HepG2 (cell line): ENCODE measurements at regions not wholly inside any gene's neighbourhood (a gene's known extent, or its start where the extent isn't known, plus 50 kb on each side); places are given as distances from the start of the nearest gene placed in this dataset.

ENCODE experiments used
- ATAC-seq: fragments of 200-7000 bp; cut with Tn5 transposase; 3 replicates; pipeline ENCODE4 v1.9.1; 2020; ENCODE audit warnings: mild to moderate bottlenecking, moderate library complexity
- BruUV-seq: library from RNA; stranded (reverse); fragments of 400-500 nt; replicated peaks from 2 replicates; lab custom pipeline; 2021; lab: Mats Ljungman, UMichigan
- CTCF ChIA-PET: fragments of 300-600 bp; formaldehyde crosslinking; extraction: SDS; loops from one replicate; lab custom pipeline; 2021; ENCODE audit warnings: low total read pairs, inconsistent platforms, low intra/inter-chr PET ratio; lab: Yijun Ruan, JAX
- POLR2A ChIA-PET: fragments of 350-600 bp; sonication (Branson Sonifier 250); formaldehyde crosslinking; loops from one replicate; lab custom pipeline; 2020; ENCODE audit warnings: antibody characterized with exemption, inconsistent platforms; lab: Yijun Ruan, JAX
- DNase-seq: peaks from one replicate; pipeline ENCODE4 v3.0.0-alpha.2; 2015; ENCODE audit warnings: low spot score
- FAIRE-seq: peaks from 3 replicates; lab custom pipeline; 2011; peaks lifted over from hg19 to GRCh38; lab: Jason Lieb, UNC
- H2AFZ ChIP-seq: one replicate; pipeline ENCODE4 v1.6.1; 2011; ENCODE audit warnings: low read length, inconsistent platforms
- H3K27ac ChIP-seq: fragments of 300-600 bp; 3 replicates; pipeline ENCODE4 v1.8.0; 2011; ENCODE audit warnings: mixed run types, mild to moderate bottlenecking, mixed read lengths, low read length, inconsistent platforms; ENCODE audit not compliant: insufficient read depth; ENCODE audit errors: extremely low read length
- H3K27me3 ChIP-seq, 2 experiments: fragments of 200-600 bp in 1 of 2; 2 replicates in 1 of 2; 3 replicates in 1 of 2; pipeline versions ENCODE4 v1.6.0 to v1.8.0; 2011; ENCODE audit warnings: low read length in 2 of 2, mild to moderate bottlenecking in 2 of 2, moderate library complexity in 2 of 2, inconsistent platforms in 1 of 2; ENCODE audit not compliant: insufficient read depth in 2 of 2, control insufficient read depth in 1 of 2
- H3K36me3 ChIP-seq, 2 experiments: fragments of 200-600 bp in 1 of 2; replicated peaks in 1 of 2; 2 replicates in 1 of 2; 3 replicates in 1 of 2; pipeline versions ENCODE4 v1.5.1 to v1.8.0; 2011; ENCODE audit warnings: low read length in 2 of 2, inconsistent platforms in 1 of 2; ENCODE audit not compliant: insufficient read depth in 2 of 2, control insufficient read depth in 1 of 2
- H3K4me1 ChIP-seq: 2 replicates; pipeline ENCODE4 v1.5.1; 2012; ENCODE audit warnings: low read length, inconsistent platforms; ENCODE audit not compliant: insufficient read depth
- H3K4me2 ChIP-seq: 2 replicates; pipeline ENCODE4 v1.6.0; 2011; ENCODE audit warnings: low read depth, low read length, inconsistent platforms
- H3K4me3 ChIP-seq, 3 experiments: fragments of 200-600 bp in 1 of 3; sonication (generic), shearing (Covaris generic) in 1 of 3; replicated peaks in 1 of 3; 2 replicates each; pipeline ENCODE4 v1.5.1; 2011 to 2016; ENCODE audit warnings: low read length in 3 of 3, inconsistent platforms in 2 of 3, low read depth in 2 of 3, mild to moderate bottlenecking in 2 of 3, control low read depth in 1 of 3, mixed read lengths in 1 of 3; ENCODE audit not compliant: insufficient read depth in 1 of 3
- H3K79me2 ChIP-seq: one replicate; pipeline ENCODE4 v1.6.1; 2011; ENCODE audit warnings: low read length, inconsistent platforms; ENCODE audit not compliant: insufficient read depth
- H3K9ac ChIP-seq: 2 replicates; pipeline ENCODE4 v1.6.0; 2011; ENCODE audit warnings: mild to moderate bottlenecking, low read depth, low read length, inconsistent platforms; ENCODE audit not compliant: insufficient read depth
- H3K9me3 ChIP-seq: 2 replicates; pipeline ENCODE4 v1.5.1; 2012; ENCODE audit warnings: mild to moderate bottlenecking, low read length
- H4K20me1 ChIP-seq: 2 replicates; pipeline ENCODE4 v1.6.0; 2011; ENCODE audit warnings: inconsistent platforms, mild to moderate bottlenecking, low read length, moderate library complexity; ENCODE audit not compliant: insufficient read depth
- EED ChIP-seq: sonication (generic); formaldehyde crosslinking; IDR thresholded peaks from 2 replicates; pipeline ENCODE4 v1.5.0; 2020; ENCODE audit warnings: mild to moderate bottlenecking, missing genetic modification reagents
- FOXK1 ChIP-seq: sonication (generic); formaldehyde crosslinking; IDR thresholded peaks from 2 replicates; pipeline ENCODE4 v1.4.0; 2020; ENCODE audit warnings: low read depth, missing genetic modification reagents, borderline replicate concordance
- FOXP4 ChIP-seq: sonication (generic); formaldehyde crosslinking; IDR thresholded peaks from 2 replicates; pipeline ENCODE4 v1.4.0; 2020; ENCODE audit warnings: missing genetic modification reagents
- KDM4B ChIP-seq: sonication (generic); formaldehyde crosslinking; IDR thresholded peaks from 2 replicates; pipeline ENCODE4 v1.4.0; 2020; ENCODE audit warnings: missing genetic modification reagents
- MAF1 ChIP-seq: sonication (generic); formaldehyde crosslinking; IDR thresholded peaks from 2 replicates; pipeline ENCODE4 v1.5.0; 2020; ENCODE audit warnings: missing genetic modification reagents, borderline replicate concordance
- SMARCE1 ChIP-seq: fragments of 450-650 bp; IDR thresholded peaks from 2 replicates; pipeline ENCODE4 v1.6.1; 2017; ENCODE audit warnings: borderline replicate concordance
- SNRNP70 ChIP-seq: fragments of 200-400 bp; formaldehyde crosslinking; IDR thresholded peaks from 2 replicates; pipeline ENCODE4 v1.6.1; 2017; ENCODE audit warnings: mild to moderate bottlenecking, low read depth, low read length, moderate library complexity
- TSC22D2 ChIP-seq: sonication (generic); formaldehyde crosslinking; IDR thresholded peaks from 2 replicates; pipeline ENCODE4 v1.5.1; 2020; ENCODE audit warnings: missing genetic modification reagents, mild to moderate bottlenecking, borderline replicate concordance
- ZFP36L1 ChIP-seq: sonication (generic); formaldehyde crosslinking; IDR thresholded peaks from 2 replicates; pipeline ENCODE4 v1.8.0; 2022; ENCODE audit warnings: mild to moderate bottlenecking, missing genetic modification reagents, moderate library complexity
- ZNF501 ChIP-seq: sonication (generic); formaldehyde crosslinking; IDR thresholded peaks from 2 replicates; pipeline ENCODE4 v1.5.1; 2020; ENCODE audit warnings: mild to moderate bottlenecking, moderate library complexity, missing genetic modification reagents
- WGBS: methylation state at CpG from one replicate; pipeline ENCODE4 v1.1.6; 2017; ENCODE audit warnings: low lambda C conversion rate; 5-methylcytosine and 5-hydroxymethylcytosine counted together
- in situ Hi-C: cut with HindIII; loops from 2 replicates; pipeline ENCODE4 v1.10.0; 2017; ENCODE audit warnings: low pct_unique_long_range_greater_than_20kb; ENCODE audit not compliant: extremely low pct_ligation_motif_present
- intact Hi-C: fragments of 100-400 bp; cut with micrococcal nuclease; formaldehyde crosslinking; loops from one replicate; pipeline ENCODE4 v1.10.0; 2022; ENCODE audit not compliant: unreplicated experiment

- no peaks in the 10 kb centered on the region for H3K4me1 ChIP-seq
- TF ChIP-seq SMARCE1: no peak
- TF ChIP-seq FOXP4 (CRISPR knock-in tag): no peak
- no peak for TF ChIP-seq KDM4B (CRISPR knock-in tag)
- TF ChIP-seq SNRNP70: no peak
- no peak for TF ChIP-seq ZFP36L1 (CRISPR knock-in tag)
- no peak for TF ChIP-seq TSC22D2 (CRISPR knock-in tag)
- TF ChIP-seq EED (CRISPR knock-in tag): no peak
- TF ChIP-seq MAF1 (CRISPR knock-in tag): no peak
- TF ChIP-seq ZNF501 (CRISPR knock-in tag): no peak
- TF ChIP-seq FOXK1: no peak
- TF ChIP-seq, all 625 proteins: peak for 0
- ChIA-PET POLR2A (no interaction called here), CTCF (no interaction called here)
- no peaks in the 10 kb centered on the region for H3K9me3 ChIP-seq
- ATAC-seq (no peak; the same call in 2 of the 3 replicates), FAIRE-seq (no peak), DNase-seq (no peak)
- H3K79me2 ChIP-seq: no peaks in the 10 kb centered on the region
- H3K4me3 ChIP-seq: no peak overlapping the region
- intact Hi-C loops: no loop called here
- H3K9ac ChIP-seq: no peak overlapping the region
- H2AFZ ChIP-seq: no peak overlapping the region
- BruUV-seq: no TSS peak
- WGBS: 18% methylated on average over 3 of the region's 11 CpGs
- H3K27ac ChIP-seq: no peak overlapping the region
- H4K20me1 ChIP-seq: no peaks in the 10 kb centered on the region
- H3K27me3 ChIP-seq: no peaks in the 10 kb centered on the region
- in situ Hi-C loops: no loop called here
- no peaks in the 10 kb centered on the region for H3K36me3 ChIP-seq
- H3K4me2 ChIP-seq: no peak overlapping the region
Measured at GRCh38 chr3:82791241-82791640, 1029.8 kb upstream of the GBE1 start.
